Gastrocnemius medialis (tissue), 4 donors: ENCODE measurements at regions not wholly inside any gene's neighbourhood (a gene's known extent, or its start where the extent isn't known, plus 50 kb on each side); places are given as distances from the start of the nearest gene placed in this dataset.

Experiments used
- ATAC-seq, 2 donors: fragments of 150-250 bp; one replicate each; pipeline ENCODE4 v1.9.1; 2016
- DNase-seq, 2 donors: peaks; one replicate each; pipeline ENCODE4 v3.0.0-alpha.2; 2019
- H3K27ac ChIP-seq, 4 donors: fragments of 200-600 bp; sonication (generic); 1 replicate in 1 of 4; 2 replicates in 3 of 4; pipeline ENCODE4 v1.5.1; 2016 to 2018; ENCODE audit warnings: mild to moderate bottlenecking in 2 of 4, moderate library complexity in 1 of 4
- H3K27me3 ChIP-seq, 3 donors: fragments of 200-600 bp; sonication (generic) in 2 of 3; 1 replicate in 1 of 3; 2 replicates in 2 of 3; pipeline versions ENCODE4 v1.5.1 to v1.6.0; 2016 to 2019; ENCODE audit warnings: mild to moderate bottlenecking in 1 of 3, moderate library complexity in 1 of 3
- H3K36me3 ChIP-seq, 2 donors: fragments of 200-600 bp; sonication (generic) in 1 of 2; one replicate each; pipeline ENCODE4 v1.5.1; 2017 to 2018
- H3K4me1 ChIP-seq, 2 donors: fragments of 200-600 bp; sonication (generic) in 1 of 2; one replicate each; pipeline ENCODE4 v1.5.1; 2016 to 2017; ENCODE audit warnings: mild to moderate bottlenecking in 2 of 2
- H3K4me3 ChIP-seq, 4 donors: fragments of 200-600 bp; sonication (generic) in 3 of 4; 1 replicate in 1 of 4; 2 replicates in 3 of 4; pipeline ENCODE4 v1.5.1; 2016 to 2019; ENCODE audit warnings: mild to moderate bottlenecking in 2 of 4
- H3K9me3 ChIP-seq, 3 donors: fragments of 200-600 bp; sonication (generic) in 2 of 3; 1 replicate in 1 of 3; 2 replicates in 2 of 3; pipeline ENCODE4 v1.5.1; 2016 to 2019
- POLR2A ChIP-seq, 2 donors: fragments of 450-650 bp; IDR thresholded peaks; one replicate each; pipeline ENCODE4 v1.6.1; 2017; ENCODE audit warnings: antibody characterized with exemption in 2 of 2, mild to moderate bottlenecking in 2 of 2, moderate library complexity in 2 of 2
- in situ Hi-C, 4 donors: fragments of 200-750 bp; cut with MboI; loops; one replicate each; pipeline versions ENCODE4 v1.15.0 to v1.8.0; 2017; ENCODE audit warnings: low sequenced_read_pairs in 4 of 4
- intact Hi-C: fragments of 100-400 bp; cut with DNase I; formaldehyde crosslinking; loops from one replicate; pipeline ENCODE4 v1.15.1; 2023; ENCODE audit warnings: low total_unique reads
- TF ChIP-seq, protein P1 (sequence below), 5 experiments: fragments of 450-650 bp in 3 of 5; fragments of 200-600 bp in 2 of 5; sonication (generic) in 2 of 5; IDR thresholded peaks in 4 of 5; conservative IDR thresholded peaks in 1 of 5; 1 replicate in 4 of 5; 2 replicates in 1 of 5; pipeline ENCODE4 v1.5.1; 2016 to 2019; ENCODE audit warnings: antibody characterized with exemption in 5 of 5, mild to moderate bottlenecking in 3 of 5, moderate library complexity in 3 of 5

- intact Hi-C loops (no loop called here), in situ Hi-C loops (no loop called here)
- Histone ChIP-seq H3K36me3 (no peaks in the 10 kb centered on the region), H3K4me1 (no peaks in the 10 kb centered on the region), H3K4me3 (no peak overlapping the region), H3K27me3 (no peaks in the 10 kb centered on the region), H3K27ac (no peak overlapping the region), H3K9me3 (no peaks in the 10 kb centered on the region)
- DNase-seq (no peak), ATAC-seq (no peak)
- no peak for TF ChIP-seq POLR2A (IDR thresholded peaks at IDR 0.05)
- TF ChIP-seq, protein P1, sequence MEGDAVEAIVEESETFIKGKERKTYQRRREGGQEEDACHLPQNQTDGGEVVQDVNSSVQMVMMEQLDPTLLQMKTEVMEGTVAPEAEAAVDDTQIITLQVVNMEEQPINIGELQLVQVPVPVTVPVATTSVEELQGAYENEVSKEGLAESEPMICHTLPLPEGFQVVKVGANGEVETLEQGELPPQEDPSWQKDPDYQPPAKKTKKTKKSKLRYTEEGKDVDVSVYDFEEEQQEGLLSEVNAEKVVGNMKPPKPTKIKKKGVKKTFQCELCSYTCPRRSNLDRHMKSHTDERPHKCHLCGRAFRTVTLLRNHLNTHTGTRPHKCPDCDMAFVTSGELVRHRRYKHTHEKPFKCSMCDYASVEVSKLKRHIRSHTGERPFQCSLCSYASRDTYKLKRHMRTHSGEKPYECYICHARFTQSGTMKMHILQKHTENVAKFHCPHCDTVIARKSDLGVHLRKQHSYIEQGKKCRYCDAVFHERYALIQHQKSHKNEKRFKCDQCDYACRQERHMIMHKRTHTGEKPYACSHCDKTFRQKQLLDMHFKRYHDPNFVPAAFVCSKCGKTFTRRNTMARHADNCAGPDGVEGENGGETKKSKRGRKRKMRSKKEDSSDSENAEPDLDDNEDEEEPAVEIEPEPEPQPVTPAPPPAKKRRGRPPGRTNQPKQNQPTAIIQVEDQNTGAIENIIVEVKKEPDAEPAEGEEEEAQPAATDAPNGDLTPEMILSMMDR (IDR thresholded peaks at IDR 0.05 in 4 of 5, conservative IDR thresholded peaks at IDR 0.05 in 1 of 5) = no peak
These were observed 216.0 kb downstream of the DIPK2A start for GRCh38 chr3:144187531-144188210.

GRCh38 chr3:144189044-144189443 is 217.4 kb downstream of the DIPK2A start:
- no peak for DNase-seq
- intact Hi-C loops = no loop called here
- in situ Hi-C loops = no loop called here
- H3K9me3 ChIP-seq = no peaks in the 10 kb centered on the region
- H3K27me3 ChIP-seq = no peaks in the 10 kb centered on the region
- H3K4me3 ChIP-seq = no peak overlapping the region
- TF ChIP-seq, protein P1 (IDR thresholded peaks at IDR 0.05 in 4 of 5, conservative IDR thresholded peaks at IDR 0.05 in 1 of 5) = no peak
- TF ChIP-seq POLR2A (IDR thresholded peaks at IDR 0.05) = no peak
- no peak for ATAC-seq
- no peaks in the 10 kb centered on the region for H3K4me1 ChIP-seq
- no peaks in the 10 kb centered on the region for H3K36me3 ChIP-seq
- H3K27ac ChIP-seq = no peak overlapping the region

DNA sequence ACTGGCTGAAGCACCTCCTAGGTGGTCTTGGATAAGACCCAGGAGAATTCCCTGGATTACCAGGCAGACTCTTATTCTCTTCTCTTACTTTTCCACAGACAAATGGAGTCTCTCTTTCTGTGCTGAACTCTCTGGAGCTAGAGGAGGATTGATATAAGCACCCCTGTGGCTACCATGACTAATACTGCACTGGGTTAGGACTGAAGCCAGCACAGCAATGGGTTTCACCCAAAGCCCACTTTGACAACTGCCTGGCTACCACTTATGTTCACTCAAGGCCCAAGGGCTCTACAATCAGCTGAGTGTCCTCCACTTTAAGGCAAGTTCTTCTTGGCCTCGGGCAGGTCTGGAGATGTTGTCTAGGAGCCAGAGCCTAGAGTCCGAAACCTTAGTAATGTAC is 225.5 kb downstream of the DIPK2A start:
- Histone ChIP-seq H3K4me1 (no peaks in the 10 kb centered on the region), H3K27me3 (no peaks in the 10 kb centered on the region), H3K9me3 (no peaks in the 10 kb centered on the region), H3K4me3 (no peak overlapping the region), H3K36me3 (no peaks in the 10 kb centered on the region), H3K27ac (no peak overlapping the region)
- in situ Hi-C loops = no loop called here
- intact Hi-C loops = no loop called here
- ATAC-seq (no peak), DNase-seq (no peak)
- no peak for TF ChIP-seq POLR2A (IDR thresholded peaks at IDR 0.05)
- TF ChIP-seq, protein P1 (IDR thresholded peaks at IDR 0.05 in 4 of 5, conservative IDR thresholded peaks at IDR 0.05 in 1 of 5) = no peak

DNA sequence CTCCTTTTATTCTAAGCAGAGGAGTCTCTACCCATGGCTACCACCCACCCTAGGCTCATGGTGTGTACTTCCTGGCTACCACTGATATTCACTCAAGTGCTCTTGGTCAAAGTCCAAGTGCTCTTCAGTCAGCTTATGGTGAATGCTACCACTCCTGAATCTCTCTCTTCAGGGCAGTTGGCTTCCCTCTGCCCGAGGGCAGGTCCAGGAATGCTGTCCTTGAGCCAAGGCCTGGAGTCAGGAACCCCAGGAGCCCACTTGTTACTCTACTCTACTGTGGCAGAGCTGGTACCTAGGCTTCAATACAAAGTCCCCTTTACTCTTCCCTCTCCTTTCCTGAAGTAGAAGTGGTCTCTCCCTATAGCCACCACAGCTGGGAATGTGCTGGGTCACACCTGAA is 226.0 kb downstream of the DIPK2A start:
- Histone ChIP-seq H3K4me3 (no peak overlapping the region), H3K27me3 (no peaks in the 10 kb centered on the region), H3K9me3 (no peaks in the 10 kb centered on the region), H3K27ac (no peak overlapping the region), H3K36me3 (no peaks in the 10 kb centered on the region), H3K4me1 (no peaks in the 10 kb centered on the region)
- intact Hi-C loops (no loop called here), in situ Hi-C loops (no loop called here)
- DNase-seq (no peak), ATAC-seq (no peak)
- TF ChIP-seq POLR2A (IDR thresholded peaks at IDR 0.05) = no peak
- TF ChIP-seq, protein P1 (IDR thresholded peaks at IDR 0.05 in 4 of 5, conservative IDR thresholded peaks at IDR 0.05 in 1 of 5) = no peak

DNA sequence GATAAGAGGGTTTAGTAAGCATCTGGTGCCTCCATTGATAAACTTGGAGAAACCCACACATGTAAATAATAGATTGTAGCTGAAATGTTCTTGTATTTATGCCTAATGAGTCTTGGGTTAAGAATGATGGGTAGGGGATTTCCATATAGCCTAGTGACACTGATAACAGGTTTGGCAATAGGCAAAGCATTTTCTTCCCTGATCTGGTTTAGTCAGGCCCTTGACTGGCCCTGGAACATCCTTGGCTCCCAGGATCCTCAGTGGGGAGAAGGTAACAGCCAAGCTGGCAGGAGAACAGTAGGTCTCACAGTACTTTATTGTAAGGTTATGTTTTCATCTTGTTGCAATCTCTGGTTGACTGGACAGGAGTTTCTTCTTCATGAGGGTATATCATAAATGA is 228.4 kb downstream of the DIPK2A start:
- in situ Hi-C loops (no loop called here), intact Hi-C loops (no loop called here)
- Histone ChIP-seq H3K27me3 (no peaks in the 10 kb centered on the region), H3K36me3 (no peaks in the 10 kb centered on the region), H3K9me3 (no peaks in the 10 kb centered on the region), H3K4me3 (no peak overlapping the region), H3K4me1 (no peaks in the 10 kb centered on the region), H3K27ac (no peak overlapping the region)
- ATAC-seq (no peak), DNase-seq (no peak)
- TF ChIP-seq, protein P1 (IDR thresholded peaks at IDR 0.05 in 4 of 5, conservative IDR thresholded peaks at IDR 0.05 in 1 of 5) = no peak
- no peak for TF ChIP-seq POLR2A (IDR thresholded peaks at IDR 0.05)
